ENCODE measurements at regions not wholly inside any gene's neighbourhood (a gene's known extent, or its start where the extent isn't known, plus 50 kb on each side); places are given as distances from the start of the nearest gene placed in this dataset.

DNA sequence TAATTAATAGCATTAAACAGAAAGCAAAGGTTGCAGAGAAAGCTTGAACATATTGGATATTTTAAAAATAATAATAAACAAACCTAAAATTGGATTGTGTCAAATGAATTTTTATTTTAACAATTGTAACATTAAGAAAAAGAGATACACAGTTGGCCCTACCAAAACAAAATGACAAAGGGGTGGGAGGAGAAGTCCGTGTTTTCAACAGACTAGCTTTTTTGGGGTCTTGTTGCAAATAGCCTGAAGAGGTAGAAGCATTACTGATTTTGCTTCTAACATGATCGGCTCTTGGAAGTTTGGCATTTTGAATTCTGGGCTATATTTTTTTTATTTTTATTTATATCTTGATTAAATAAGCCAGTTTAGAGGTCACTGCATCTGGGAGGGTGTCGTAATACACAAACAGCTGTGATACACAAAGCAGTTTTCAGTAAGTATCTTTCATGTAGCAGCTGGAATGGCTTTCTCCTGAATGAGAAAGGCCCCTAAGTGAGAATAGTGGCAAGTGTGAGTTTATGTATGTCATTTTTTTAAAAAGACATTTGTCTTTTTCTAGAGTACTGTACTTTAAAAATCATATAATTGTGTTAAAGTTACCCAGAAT is 85.5 kb upstream of the ZNF217 start:
- Histone ChIP-seq H4K91ac (ENCODE audit: insufficient read length, low read depth, low read length) (no peak overlapping the region), H2BK12ac (ENCODE audit: insufficient read length, low read depth, low read length) (no peak overlapping the region), H4K20me1 (ENCODE audit: control insufficient read depth, insufficient read depth, insufficient read length) (no peaks in the 10 kb centered on the region), H3K9me3 (ENCODE audit: control insufficient read depth, low read depth, low read length) (no peaks in the 10 kb centered on the region), H2AK5ac (ENCODE audit: insufficient read length, low read length) (no peak overlapping the region), H3K9ac (ENCODE audit: extremely low read depth, insufficient read length, low read length) (no peak overlapping the region), H3K4me1 (ENCODE audit: insufficient read depth, low read length) (peaks cover 2% of the 10 kb centered on the region; the same call in 1 of the 2 replicates), H3K23me2 (ENCODE audit: insufficient read length, low read depth, low read length, poor library complexity, severe bottlenecking) (peaks cover 3% of the 10 kb centered on the region), H4K5ac (ENCODE audit: insufficient read length, low read depth, low read length) (no peak overlapping the region), H4K8ac (replicated peaks; ENCODE audit: insufficient read length, low read depth, low read length) (no peak overlapping the region), H2BK15ac (ENCODE audit: low read depth, low read length) (no peak overlapping the region), H3K18ac (ENCODE audit: insufficient read length, low read depth, low read length) (no peak overlapping the region), H2AFZ (ENCODE audit: low read length) (no peak overlapping the region), H3K79me2 (ENCODE audit: insufficient read depth, low read length) (no peaks in the 10 kb centered on the region), H3K56ac (ENCODE audit: insufficient read length, low read depth, low read length) (no peak overlapping the region), H2BK5ac (ENCODE audit: insufficient read length, low read length) (no peak overlapping the region), H3K4me2 (ENCODE audit: insufficient read depth, insufficient read length, low read length) (no peak overlapping the region), H3K14ac (ENCODE audit: insufficient read depth, low read length) (no peak overlapping the region), H3K27me3 (ENCODE audit: insufficient read depth, low read length) (no peaks in the 10 kb centered on the region), H3K4ac (ENCODE audit: low read depth, low read length) (no peak overlapping the region), H2BK20ac (ENCODE audit: low read depth, low read length, poor library complexity, severe bottlenecking) (no peak overlapping the region), H2BK120ac (ENCODE audit: low read depth, low read length, poor library complexity, severe bottlenecking) (no peak overlapping the region), H3K27ac (ENCODE audit: insufficient read length, low read depth, low read length) (no peak overlapping the region), H3K79me1 (ENCODE audit: insufficient read depth, low read depth, low read length, poor library complexity, severe bottlenecking) (no peaks in the 10 kb centered on the region), H3K23ac (ENCODE audit: insufficient read length, low read depth, low read length) (no peak overlapping the region), H3T11ph (ENCODE audit: low read length) (no peak overlapping the region)
- Mint-ChIP-seq H3K36me3 (ENCODE audit: insufficient read depth in 1 of 3, low read depth in 3 of 3) (0 out of 7 replicates have a peak, but pooled peaks cover 0 to 4% (median 0%) of the 10 kb centered on the region in 3 experiments), H3K4me3 (no peak overlapping the region), H3K27ac (no peak overlapping the region; a peak in 1 of 7 replicates), H3K27me3 (ENCODE audit: low read depth) (no peaks in the 10 kb centered on the region), H3K4me1 (peaks cover 29 to 35% of the 10 kb centered on the region in 2 experiments), H3K9me3 (no peaks in the 10 kb centered on the region; a peak in 1 of 5 replicates)
- TF ChIP-seq, protein P1, sequence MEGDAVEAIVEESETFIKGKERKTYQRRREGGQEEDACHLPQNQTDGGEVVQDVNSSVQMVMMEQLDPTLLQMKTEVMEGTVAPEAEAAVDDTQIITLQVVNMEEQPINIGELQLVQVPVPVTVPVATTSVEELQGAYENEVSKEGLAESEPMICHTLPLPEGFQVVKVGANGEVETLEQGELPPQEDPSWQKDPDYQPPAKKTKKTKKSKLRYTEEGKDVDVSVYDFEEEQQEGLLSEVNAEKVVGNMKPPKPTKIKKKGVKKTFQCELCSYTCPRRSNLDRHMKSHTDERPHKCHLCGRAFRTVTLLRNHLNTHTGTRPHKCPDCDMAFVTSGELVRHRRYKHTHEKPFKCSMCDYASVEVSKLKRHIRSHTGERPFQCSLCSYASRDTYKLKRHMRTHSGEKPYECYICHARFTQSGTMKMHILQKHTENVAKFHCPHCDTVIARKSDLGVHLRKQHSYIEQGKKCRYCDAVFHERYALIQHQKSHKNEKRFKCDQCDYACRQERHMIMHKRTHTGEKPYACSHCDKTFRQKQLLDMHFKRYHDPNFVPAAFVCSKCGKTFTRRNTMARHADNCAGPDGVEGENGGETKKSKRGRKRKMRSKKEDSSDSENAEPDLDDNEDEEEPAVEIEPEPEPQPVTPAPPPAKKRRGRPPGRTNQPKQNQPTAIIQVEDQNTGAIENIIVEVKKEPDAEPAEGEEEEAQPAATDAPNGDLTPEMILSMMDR (conservative IDR thresholded peaks at IDR 0.05), result no peak
- DNase-seq, result no peak
- WGBS (ENCODE audit: extremely low coverage, insufficient read length, low lambda C conversion rate), result no CpG with 5 or more reads among the region's 3 CpGs
